Activated naive CD4-positive, alpha-beta T cell treated with anti-CD3 and anti-CD28 coated beads for 36 hours (primary cell): ENCODE measurements at regions not wholly inside any gene's neighbourhood (a gene's known extent, or its start where the extent isn't known, plus 50 kb on each side); places are given as distances from the start of the nearest gene placed in this dataset.

ENCODE experiments used
- CTCF ChIA-PET: fragments of 350-600 bp; sonication (Branson Sonifier 250); formaldehyde crosslinking; loops from one replicate; lab custom pipeline; 2021; ENCODE audit warnings: antibody characterized with exemption; lab: Charles Lee
- DNase-seq: peaks from one replicate; pipeline ENCODE4 v3.0.0-alpha.2; 2020
- H3K27ac Mint-ChIP-seq: one replicate; pipeline ENCODE4 v1.8.0; 2021; ENCODE audit warnings: mild to moderate bottlenecking, mixed read lengths
- H3K27me3 Mint-ChIP-seq: one replicate; pipeline ENCODE4 v1.8.0; 2021; ENCODE audit warnings: low read depth, mixed read lengths
- H3K36me3 Mint-ChIP-seq: one replicate; pipeline ENCODE4 v1.8.0; 2021; ENCODE audit warnings: low read depth, mixed read lengths
- H3K4me1 Mint-ChIP-seq: one replicate; pipeline ENCODE4 v1.8.0; 2021; ENCODE audit warnings: low read depth, mixed read lengths
- H3K4me3 Mint-ChIP-seq: one replicate; pipeline ENCODE4 v1.8.0; 2021; ENCODE audit warnings: mild to moderate bottlenecking, moderate library complexity, mixed read lengths
- H3K9me3 Mint-ChIP-seq: one replicate; pipeline ENCODE4 v1.8.0; 2021; ENCODE audit warnings: mixed read lengths
- intact Hi-C: fragments of 100-400 bp; cut with micrococcal nuclease; formaldehyde crosslinking; loops from one replicate; pipeline ENCODE4 v1.15.1; 2023

GRCh38 chr16:55120826-55121225 is 190.2 kb downstream of the IRX5 start:
- intact Hi-C loops: no loop called here
- Mint-ChIP-seq H3K9me3 (peaks cover 2% of the 10 kb centered on the region), H3K27ac (no peak overlapping the region), H3K4me3 (no peak overlapping the region), H3K4me1 (no peaks in the 10 kb centered on the region), H3K27me3 (peaks cover 3% of the 10 kb centered on the region), H3K36me3 (no peaks in the 10 kb centered on the region)
- CTCF ChIA-PET: no interaction called here
- DNase-seq: no peak

- no peak overlapping the region for H3K4me3 Mint-ChIP-seq
- H3K36me3 Mint-ChIP-seq: no peaks in the 10 kb centered on the region
- H3K9me3 Mint-ChIP-seq: peaks cover 3% of the 10 kb centered on the region
- peaks cover 7% of the 10 kb centered on the region for H3K27me3 Mint-ChIP-seq
- no peak overlapping the region for H3K27ac Mint-ChIP-seq
- intact Hi-C loops: no loop called here
- DNase-seq: no peak
- no peaks in the 10 kb centered on the region for H3K4me1 Mint-ChIP-seq
- CTCF ChIA-PET: no interaction called here
Measured at GRCh38 chr16:55123652-55124051, 193.0 kb downstream of the IRX5 start.

- H3K4me3 Mint-ChIP-seq: no peak overlapping the region
Measured at GRCh38 chr16:55125818-55126385, 195.2 kb downstream of the IRX5 start.

DNA sequence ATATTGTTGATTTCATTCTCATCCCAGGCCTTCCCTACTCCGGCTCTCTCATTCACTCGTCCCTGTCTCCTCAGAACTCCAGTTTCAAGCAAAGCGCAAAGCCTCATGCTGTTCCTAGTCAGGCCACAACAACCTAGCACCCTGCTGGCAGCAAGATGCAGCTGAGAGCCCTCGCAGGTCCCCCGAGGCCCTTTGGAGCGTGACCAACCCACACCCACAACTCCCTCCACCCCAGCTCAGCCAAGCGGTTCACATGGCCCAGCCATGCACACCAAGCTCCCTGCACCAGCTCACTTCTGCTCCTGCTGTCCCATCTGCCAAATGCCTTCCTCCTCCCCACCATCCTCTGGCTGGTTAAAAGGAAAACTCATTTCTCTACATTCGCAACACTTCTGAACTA is 195.8 kb downstream of the IRX5 start:
- Mint-ChIP-seq H3K27me3 (peaks cover 4% of the 10 kb centered on the region), H3K4me3 (no peak overlapping the region), H3K4me1 (no peaks in the 10 kb centered on the region), H3K36me3 (no peaks in the 10 kb centered on the region), H3K27ac (no peak overlapping the region), H3K9me3 (peaks cover 3% of the 10 kb centered on the region)
- CTCF ChIA-PET: no interaction called here
- intact Hi-C loops: no loop called here
- no peak for DNase-seq

More at GRCh38 chr16:55125818-55126385, 195.2 kb downstream of the IRX5 start:
- CTCF ChIA-PET: no interaction called here
- DNase-seq: no peak
- Mint-ChIP-seq H3K27ac (no peak overlapping the region), H3K27me3 (peaks cover 6% of the 10 kb centered on the region), H3K36me3 (no peaks in the 10 kb centered on the region), H3K4me1 (no peaks in the 10 kb centered on the region), H3K9me3 (peaks cover 3% of the 10 kb centered on the region)
- intact Hi-C loops: no loop called here

- Mint-ChIP-seq H3K27ac (no peak overlapping the region), H3K36me3 (no peaks in the 10 kb centered on the region), H3K4me3 (no peak overlapping the region), H3K9me3 (peaks cover 1% of the 10 kb centered on the region), H3K4me1 (no peaks in the 10 kb centered on the region), H3K27me3 (peaks cover 6% of the 10 kb centered on the region)
- CTCF ChIA-PET: no interaction called here
- DNase-seq: no peak
- intact Hi-C loops: no loop called here
Measured at GRCh38 chr16:55130456-55130855, 193.5 kb upstream of the IRX6 start.

- no peak for DNase-seq
- CTCF ChIA-PET: no interaction called here
- Mint-ChIP-seq H3K27me3 (peaks cover 6% of the 10 kb centered on the region), H3K36me3 (no peaks in the 10 kb centered on the region), H3K4me3 (no peak overlapping the region), H3K9me3 (peaks cover 1% of the 10 kb centered on the region), H3K4me1 (no peaks in the 10 kb centered on the region), H3K27ac (no peak overlapping the region)
- intact Hi-C loops: no loop called here
Measured at GRCh38 chr16:55130911-55131310, 193.1 kb upstream of the IRX6 start.

- CTCF ChIA-PET: no interaction called here
- Mint-ChIP-seq H3K36me3 (no peaks in the 10 kb centered on the region), H3K4me1 (no peaks in the 10 kb centered on the region), H3K4me3 (no peak overlapping the region), H3K27ac (no peak overlapping the region), H3K27me3 (peaks cover 3% of the 10 kb centered on the region), H3K9me3 (no peaks in the 10 kb centered on the region)
- intact Hi-C loops: no loop called here
- DNase-seq: no peak
Measured at GRCh38 chr16:55133654-55134053, 190.3 kb upstream of the IRX6 start.

- intact Hi-C loops: no loop called here
- H3K4me1 Mint-ChIP-seq: no peaks in the 10 kb centered on the region
- no peak for DNase-seq
- H3K36me3 Mint-ChIP-seq: no peaks in the 10 kb centered on the region
- no peak overlapping the region for H3K4me3 Mint-ChIP-seq
- H3K9me3 Mint-ChIP-seq: no peaks in the 10 kb centered on the region
- CTCF ChIA-PET: interaction anchor here (0.5 kb wide), 1 partner anchor 1559 kb away, joined by 3 read pairs; no protein-coding TSS in a partner anchor
- H3K27ac Mint-ChIP-seq: no peak overlapping the region
- peaks cover 2% of the 10 kb centered on the region for H3K27me3 Mint-ChIP-seq
Measured at GRCh38 chr16:55136356-55137150, 187.4 kb upstream of the IRX6 start.

DNA sequence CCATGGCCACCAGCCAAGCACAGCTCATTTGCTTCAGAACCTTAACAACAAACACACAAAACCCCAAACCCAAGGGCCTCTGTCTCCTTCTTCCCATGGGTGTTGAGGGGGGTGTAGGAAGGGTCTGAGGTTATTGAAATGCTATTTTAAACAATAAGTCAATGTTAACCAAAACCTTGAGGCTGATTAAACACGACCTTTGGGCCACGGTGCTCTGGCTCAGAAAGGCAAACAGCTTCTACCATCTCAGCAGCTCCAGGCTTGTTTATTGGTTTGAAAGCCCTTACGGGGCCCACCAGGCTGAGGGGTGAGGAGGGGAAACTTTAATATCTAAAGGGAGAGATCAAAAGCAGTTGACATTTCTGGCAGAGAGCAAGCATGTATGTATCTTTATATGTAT is 185.7 kb upstream of the IRX6 start:
- CTCF ChIA-PET: no interaction called here
- Mint-ChIP-seq H3K9me3 (no peaks in the 10 kb centered on the region), H3K27ac (no peak overlapping the region), H3K36me3 (no peaks in the 10 kb centered on the region), H3K27me3 (peaks cover 4% of the 10 kb centered on the region), H3K4me1 (no peaks in the 10 kb centered on the region), H3K4me3 (no peak overlapping the region)
- intact Hi-C loops: no loop called here
- DNase-seq: no peak

DNA sequence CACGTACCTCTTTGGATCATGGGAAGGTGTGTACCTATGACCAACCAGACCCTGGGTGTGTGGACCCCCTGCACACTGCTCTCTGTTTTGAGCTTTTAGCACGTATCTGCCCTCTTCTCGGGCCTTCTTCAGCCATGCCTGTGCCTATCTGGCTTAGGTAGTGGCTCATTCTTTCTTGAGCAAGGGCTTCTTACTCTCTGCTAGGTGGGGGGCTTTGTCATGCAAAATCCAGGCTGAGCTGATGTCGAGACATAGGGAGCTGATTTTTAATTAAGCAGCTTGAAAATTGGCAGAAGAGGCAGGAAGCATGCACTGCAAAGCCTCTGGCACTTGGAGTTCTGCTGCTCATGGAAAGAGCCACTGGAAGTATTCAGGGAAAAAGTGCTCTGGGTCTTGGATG is 181.6 kb upstream of the IRX6 start:
- DNase-seq: no peak
- Mint-ChIP-seq H3K27me3 (peaks cover 2% of the 10 kb centered on the region), H3K4me1 (no peaks in the 10 kb centered on the region), H3K4me3 (no peak overlapping the region), H3K27ac (no peak overlapping the region), H3K36me3 (no peaks in the 10 kb centered on the region), H3K9me3 (no peaks in the 10 kb centered on the region)
- CTCF ChIA-PET: no interaction called here
- intact Hi-C loops: no loop called here

DNA sequence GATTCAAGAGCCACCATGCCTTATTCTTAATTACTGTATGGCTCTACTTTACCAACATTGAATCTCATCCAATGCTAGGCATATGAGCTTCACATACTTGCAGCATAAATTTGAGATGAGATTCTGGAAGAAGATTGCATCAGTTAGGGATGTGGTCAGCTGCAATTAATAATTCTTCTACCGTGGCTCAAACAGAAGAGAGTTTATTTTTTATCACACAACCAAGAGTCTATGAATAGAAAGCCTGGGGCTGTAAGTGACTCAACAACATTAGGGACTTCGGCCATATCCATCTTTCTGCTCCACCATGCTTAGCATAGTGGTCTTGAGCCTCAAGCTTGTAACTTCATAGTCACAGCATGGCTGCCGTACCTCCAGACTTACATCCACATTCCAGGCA is 179.4 kb upstream of the IRX6 start:
- DNase-seq: no peak
- H3K4me1 Mint-ChIP-seq: no peaks in the 10 kb centered on the region
- H3K27ac Mint-ChIP-seq: no peak overlapping the region
- intact Hi-C loops: no loop called here
- no peaks in the 10 kb centered on the region for H3K9me3 Mint-ChIP-seq
- CTCF ChIA-PET: no interaction called here
- no peaks in the 10 kb centered on the region for H3K36me3 Mint-ChIP-seq
- H3K4me3 Mint-ChIP-seq: no peak overlapping the region
- H3K27me3 Mint-ChIP-seq: peaks cover 2% of the 10 kb centered on the region

DNA sequence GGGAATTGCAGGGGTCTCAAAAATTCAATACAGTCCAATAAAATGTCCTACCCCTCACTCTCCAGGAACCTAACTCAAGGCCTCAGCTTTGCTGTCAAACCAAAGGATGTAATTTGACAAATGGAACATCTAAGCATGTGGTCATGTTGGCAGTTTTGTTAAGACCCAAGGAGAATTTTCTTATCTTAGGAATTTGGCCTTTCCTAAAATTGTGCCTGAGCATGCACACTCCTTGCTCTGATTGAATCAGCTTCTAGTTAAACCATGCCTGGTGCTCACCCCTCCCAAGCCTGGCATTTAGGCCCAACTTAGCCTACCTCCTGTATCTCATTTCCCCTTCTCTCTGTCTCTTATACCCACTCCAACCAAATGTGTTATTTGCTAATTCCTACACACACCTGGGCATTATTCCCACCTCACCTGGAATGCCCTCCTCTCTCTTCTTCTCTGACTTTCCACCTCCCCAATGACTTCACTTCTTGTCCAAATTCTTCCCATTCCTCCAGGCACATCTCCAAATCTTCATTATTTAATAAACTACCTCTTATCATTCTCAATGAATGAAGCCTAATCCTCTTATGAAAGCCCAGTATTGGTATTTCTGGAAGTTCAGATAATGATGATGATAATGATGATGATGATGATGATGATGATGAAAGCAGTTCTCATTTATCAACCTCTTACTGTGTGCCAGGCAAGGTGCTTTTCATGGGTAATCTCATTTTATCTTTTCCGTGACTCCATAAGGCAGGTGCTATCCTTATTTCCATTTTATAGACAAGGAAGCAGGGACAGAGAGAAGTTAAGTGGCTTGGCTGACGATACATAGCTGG is 178.0 kb upstream of the IRX6 start:
- intact Hi-C loops: no loop called here
- CTCF ChIA-PET: no interaction called here
- no peak for DNase-seq
- Mint-ChIP-seq H3K9me3 (no peaks in the 10 kb centered on the region), H3K36me3 (no peaks in the 10 kb centered on the region), H3K27me3 (peaks cover 2% of the 10 kb centered on the region), H3K4me3 (no peak overlapping the region), H3K4me1 (no peaks in the 10 kb centered on the region), H3K27ac (no peak overlapping the region)
